ENCODE measurements at regions not wholly inside any gene's neighbourhood (a gene's known extent, or its start where the extent isn't known, plus 50 kb on each side); places are given as distances from the start of the nearest gene placed in this dataset.

DNA sequence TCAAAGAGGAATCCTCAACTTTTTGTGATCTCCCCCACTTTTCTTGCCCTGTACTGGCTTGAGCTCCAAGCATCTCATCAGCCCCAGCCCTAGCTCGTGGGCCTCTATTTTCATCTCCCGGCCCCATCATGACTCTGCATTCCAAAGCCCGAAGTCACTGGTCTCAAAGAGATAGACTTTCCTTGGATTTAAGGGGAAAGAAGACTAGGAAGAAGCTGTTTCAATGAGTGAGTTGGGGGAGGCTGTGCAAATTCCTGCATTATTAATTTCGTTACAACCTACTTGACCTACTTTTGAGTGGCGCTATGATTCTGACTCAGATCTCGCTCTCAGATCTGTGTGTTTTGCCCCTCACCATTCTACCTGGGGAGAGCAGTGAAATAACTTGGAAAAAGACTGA, 266.6 kb upstream of the TBL1XR1 start:
- BruUV-seq (replicated peaks) = no TSS peak
- POLR2A ChIA-PET = no interaction called here
- Histone ChIP-seq H3K36me3 (ENCODE audit: control insufficient read depth in 2 of 2, extremely low read depth in 1 of 2, insufficient read depth in 2 of 2, low read length in 2 of 2) (no peaks in the 10 kb centered on the region), H3K9me1 (replicated peaks; ENCODE audit: control insufficient read depth, extremely low read depth, insufficient read depth, low read length) (no peaks in the 10 kb centered on the region), H3K4me1 (ENCODE audit: control insufficient read depth, extremely low read depth, insufficient read depth, low read length) (no peaks in the 10 kb centered on the region), H2AFZ (ENCODE audit: low read depth, low read length) (no peak overlapping the region), H4K20me1 (replicated peaks; ENCODE audit: control insufficient read depth, extremely low read depth, insufficient read depth, low read length) (no peaks in the 10 kb centered on the region), H3K4me2 (ENCODE audit: insufficient read depth, low read length) (no peak overlapping the region), H3K9ac (replicated peaks; ENCODE audit: extremely low read depth, insufficient read depth, low read length) (no peak overlapping the region), H3K9me3 (replicated peaks; ENCODE audit: control insufficient read depth, insufficient read depth, low read length) (no peaks in the 10 kb centered on the region), H3K79me2 (ENCODE audit: control insufficient read depth, insufficient read depth, low read length) (no peaks in the 10 kb centered on the region), H3K27ac (ENCODE audit: insufficient read depth, low read depth, low read length) (no peak overlapping the region), H3K27me3 (ENCODE audit: control insufficient read depth in 2 of 2, insufficient read depth in 2 of 2, low read length in 2 of 2) (no peaks in the 10 kb centered on the region), H3K4me3 (replicated peaks in 1 of 3; ENCODE audit: insufficient read depth in 1 of 3, low read depth in 1 of 3, low read length in 3 of 3) (no peak overlapping the region)
- intact Hi-C loops (cut with micrococcal nuclease) (no loop called here), dilution Hi-C loops (cut with MboI; ENCODE audit: extremely low pct_ligation_motif_present, low sequenced_read_pairs) (no loop called here)
- FAIRE-seq (no peak), DNase-seq (ENCODE audit: low read depth, low spot score) (no peak)
- CTCF ChIA-PET = no interaction called here
- TF ChIP-seq GATA2 (IDR thresholded peaks at IDR 0.05; ENCODE audit: insufficient read depth, insufficient read length, low read depth, low read length) = no peak
- no peak for TF ChIP-seq JUN (IDR thresholded peaks at IDR 0.05; ENCODE audit: borderline replicate concordance, insufficient read depth, insufficient read length, low read depth)
- no peak for TF ChIP-seq MYC (IDR thresholded peaks at IDR 0.05; ENCODE audit: low read depth, low read length)
- TF ChIP-seq, protein P1, sequence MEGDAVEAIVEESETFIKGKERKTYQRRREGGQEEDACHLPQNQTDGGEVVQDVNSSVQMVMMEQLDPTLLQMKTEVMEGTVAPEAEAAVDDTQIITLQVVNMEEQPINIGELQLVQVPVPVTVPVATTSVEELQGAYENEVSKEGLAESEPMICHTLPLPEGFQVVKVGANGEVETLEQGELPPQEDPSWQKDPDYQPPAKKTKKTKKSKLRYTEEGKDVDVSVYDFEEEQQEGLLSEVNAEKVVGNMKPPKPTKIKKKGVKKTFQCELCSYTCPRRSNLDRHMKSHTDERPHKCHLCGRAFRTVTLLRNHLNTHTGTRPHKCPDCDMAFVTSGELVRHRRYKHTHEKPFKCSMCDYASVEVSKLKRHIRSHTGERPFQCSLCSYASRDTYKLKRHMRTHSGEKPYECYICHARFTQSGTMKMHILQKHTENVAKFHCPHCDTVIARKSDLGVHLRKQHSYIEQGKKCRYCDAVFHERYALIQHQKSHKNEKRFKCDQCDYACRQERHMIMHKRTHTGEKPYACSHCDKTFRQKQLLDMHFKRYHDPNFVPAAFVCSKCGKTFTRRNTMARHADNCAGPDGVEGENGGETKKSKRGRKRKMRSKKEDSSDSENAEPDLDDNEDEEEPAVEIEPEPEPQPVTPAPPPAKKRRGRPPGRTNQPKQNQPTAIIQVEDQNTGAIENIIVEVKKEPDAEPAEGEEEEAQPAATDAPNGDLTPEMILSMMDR (IDR thresholded peaks at IDR 0.05; ENCODE audit: extremely low read depth in 1 of 2, insufficient read depth in 1 of 2, low read depth in 1 of 2, low read length in 2 of 2) = no peak
- TF ChIP-seq, protein P2, sequence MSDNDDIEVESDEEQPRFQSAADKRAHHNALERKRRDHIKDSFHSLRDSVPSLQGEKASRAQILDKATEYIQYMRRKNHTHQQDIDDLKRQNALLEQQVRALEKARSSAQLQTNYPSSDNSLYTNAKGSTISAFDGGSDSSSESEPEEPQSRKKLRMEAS (IDR thresholded peaks at IDR 0.05; ENCODE audit: insufficient read depth, insufficient read length) = no peak
- no peak for TF ChIP-seq POLR2AphosphoS5 (IDR thresholded peaks at IDR 0.05; ENCODE audit: insufficient read depth, low read depth, low read length)
- TF ChIP-seq EZH2 (IDR thresholded peaks at IDR 0.05; ENCODE audit: borderline replicate concordance, low read depth, low read length, severe bottlenecking) = no peak
- no peak for TF ChIP-seq POLR2A (IDR thresholded peaks at IDR 0.05; ENCODE audit: low read depth, low read length)
- TF ChIP-seq FOS (IDR thresholded peaks at IDR 0.05; ENCODE audit: borderline replicate concordance, insufficient read depth, low read length) = no peak
